ENCODE measurements at regions not wholly inside any gene's neighbourhood (a gene's known extent, or its start where the extent isn't known, plus 50 kb on each side); places are given as distances from the start of the nearest gene placed in this dataset.

- H3K79me2 ChIP-seq (ENCODE audit: insufficient read depth, low read length) = no peaks in the 10 kb centered on the region
- peaks cover 54% of the 10 kb centered on the region for H3K27me3 Mint-ChIP-seq (ENCODE audit: low read depth, unreplicated experiment)
- H3K9me3 ChIP-seq (ENCODE audit: insufficient read depth, low read depth, low read length) = no peaks in the 10 kb centered on the region
- H3K9me3 Mint-ChIP-seq (ENCODE audit: unreplicated experiment) = no peaks in the 10 kb centered on the region
- H3K36me3 Mint-ChIP-seq (ENCODE audit: low read depth, unreplicated experiment) = no peaks in the 10 kb centered on the region
- peaks cover 3% of the 10 kb centered on the region for H4K20me1 ChIP-seq (ENCODE audit: insufficient read depth, low read length)
- no peak overlapping the region for H3K27ac Mint-ChIP-seq (ENCODE audit: unreplicated experiment)
- H3K9ac ChIP-seq (ENCODE audit: low read length) = no peak overlapping the region
- peak overlapping the region; percentile 79 for H3K4me2 ChIP-seq (ENCODE audit: low read length)
- peaks cover 15% of the 10 kb centered on the region for H3K4me1 ChIP-seq (ENCODE audit: insufficient read depth, low read length)
- H3K27me3 ChIP-seq (ENCODE audit: insufficient read depth, low read length) = peaks cover 53% of the 10 kb centered on the region
- H3K4me3 Mint-ChIP-seq (ENCODE audit: unreplicated experiment) = no peak overlapping the region
- H2AFZ ChIP-seq (ENCODE audit: low read depth, low read length) = peak overlapping the region; percentile 63
- H3K4me3 ChIP-seq (ENCODE audit: insufficient read depth, low read depth, low read length) = peak overlapping the region; percentile 20
- H3K4me1 Mint-ChIP-seq (ENCODE audit: low read depth, unreplicated experiment) = peaks cover 8% of the 10 kb centered on the region
- H3K27ac ChIP-seq (ENCODE audit: low read depth, low read length) = no peak overlapping the region
- DNase-seq (ENCODE audit: low read depth) (peak; percentile 82), FAIRE-seq (no peak)
- TF ChIP-seq CTCF (IDR thresholded peaks at IDR 0.05; ENCODE audit: insufficient read depth, low read depth, low read length) = no peak
- no peak for TF ChIP-seq EZH2 (IDR thresholded peaks at IDR 0.05; ENCODE audit: insufficient read depth, low read length)
- H3K36me3 ChIP-seq (ENCODE audit: insufficient read depth, low read length) = no peaks in the 10 kb centered on the region
These were observed 504.2 kb upstream of the PROK2 start for GRCh38 chr3:72288955-72289691.

GRCh38 chr3:72287956-72288355, 503.0 kb upstream of the PROK2 start:
- no peak overlapping the region for H2AFZ ChIP-seq (ENCODE audit: low read depth, low read length)
- Mint-ChIP-seq H3K4me1 (ENCODE audit: low read depth, unreplicated experiment) (peaks cover 8% of the 10 kb centered on the region), H3K36me3 (ENCODE audit: low read depth, unreplicated experiment) (no peaks in the 10 kb centered on the region), H3K9me3 (ENCODE audit: unreplicated experiment) (peaks cover 3% of the 10 kb centered on the region), H3K27ac (ENCODE audit: unreplicated experiment) (no peak overlapping the region), H3K4me3 (ENCODE audit: unreplicated experiment) (no peak overlapping the region), H3K27me3 (ENCODE audit: low read depth, unreplicated experiment) (peaks cover 47% of the 10 kb centered on the region)
- H3K27ac ChIP-seq (ENCODE audit: low read depth, low read length) = no peak overlapping the region
- H3K79me2 ChIP-seq (ENCODE audit: insufficient read depth, low read length) = no peaks in the 10 kb centered on the region
- no peak overlapping the region for H3K4me2 ChIP-seq (ENCODE audit: low read length)
- H3K36me3 ChIP-seq (ENCODE audit: insufficient read depth, low read length) = no peaks in the 10 kb centered on the region
- H3K9me3 ChIP-seq (ENCODE audit: insufficient read depth, low read depth, low read length) = peaks cover 4% of the 10 kb centered on the region
- no peak overlapping the region for H3K4me3 ChIP-seq (ENCODE audit: insufficient read depth, low read depth, low read length)
- TF ChIP-seq CTCF (IDR thresholded peaks at IDR 0.05; ENCODE audit: insufficient read depth, low read depth, low read length) (no peak), EZH2 (IDR thresholded peaks at IDR 0.05; ENCODE audit: insufficient read depth, low read length) (no peak)
- DNase-seq (ENCODE audit: low read depth) = no peak
- peaks cover 3% of the 10 kb centered on the region for H4K20me1 ChIP-seq (ENCODE audit: insufficient read depth, low read length)
- H3K9ac ChIP-seq (ENCODE audit: low read length) = no peak overlapping the region
- peaks cover 47% of the 10 kb centered on the region for H3K27me3 ChIP-seq (ENCODE audit: insufficient read depth, low read length)
- peaks cover 15% of the 10 kb centered on the region for H3K4me1 ChIP-seq (ENCODE audit: insufficient read depth, low read length)
- FAIRE-seq = no peak

- H3K9me3 Mint-ChIP-seq (ENCODE audit: unreplicated experiment) = peaks cover 5% of the 10 kb centered on the region
- FAIRE-seq (no peak), DNase-seq (ENCODE audit: low read depth) (no peak)
- no peak overlapping the region for H3K27ac ChIP-seq (ENCODE audit: low read depth, low read length)
- H3K4me3 Mint-ChIP-seq (ENCODE audit: unreplicated experiment) = peak overlapping the region; percentile 28
- peaks cover 15% of the 10 kb centered on the region for H3K4me1 ChIP-seq (ENCODE audit: insufficient read depth, low read length)
- no peak overlapping the region for H3K4me2 ChIP-seq (ENCODE audit: low read length)
- H3K27ac Mint-ChIP-seq (ENCODE audit: unreplicated experiment) = no peak overlapping the region
- H3K9me3 ChIP-seq (ENCODE audit: insufficient read depth, low read depth, low read length) = peaks cover 9% of the 10 kb centered on the region
- H4K20me1 ChIP-seq (ENCODE audit: insufficient read depth, low read length) = peaks cover 3% of the 10 kb centered on the region
- no peak overlapping the region for H3K9ac ChIP-seq (ENCODE audit: low read length)
- no peak overlapping the region for H3K4me3 ChIP-seq (ENCODE audit: insufficient read depth, low read depth, low read length)
- H3K36me3 Mint-ChIP-seq (ENCODE audit: low read depth, unreplicated experiment) = peaks cover 4% of the 10 kb centered on the region
- H3K27me3 Mint-ChIP-seq (ENCODE audit: low read depth, unreplicated experiment) = peaks cover 47% of the 10 kb centered on the region
- H3K27me3 ChIP-seq (ENCODE audit: insufficient read depth, low read length) = peaks cover 44% of the 10 kb centered on the region
- H3K4me1 Mint-ChIP-seq (ENCODE audit: low read depth, unreplicated experiment) = peaks cover 3% of the 10 kb centered on the region
- H3K79me2 ChIP-seq (ENCODE audit: insufficient read depth, low read length) = no peaks in the 10 kb centered on the region
- H2AFZ ChIP-seq (ENCODE audit: low read depth, low read length) = no peak overlapping the region
- no peaks in the 10 kb centered on the region for H3K36me3 ChIP-seq (ENCODE audit: insufficient read depth, low read length)
- TF ChIP-seq CTCF (IDR thresholded peaks at IDR 0.05; ENCODE audit: insufficient read depth, low read depth, low read length) (no peak), EZH2 (IDR thresholded peaks at IDR 0.05; ENCODE audit: insufficient read depth, low read length) (no peak)
These were observed 500.6 kb upstream of the PROK2 start for GRCh38 chr3:72285502-72285901.

Measured in astrocyte (in vitro differentiated cells and primary cell).